GM21717 (cell line): ENCODE measurements at regions not wholly inside any gene's neighbourhood (a gene's known extent, or its start where the extent isn't known, plus 50 kb on each side); places are given as distances from the start of the nearest gene placed in this dataset.

Source experiments
- ATAC-seq: cut with Tn5 transposase; IDR thresholded peaks from one replicate; pipeline ENCODE4 v1.9.1; 2021; ENCODE audit warnings: mild to moderate bottlenecking, moderate library complexity; ENCODE audit not compliant: unreplicated experiment

- ATAC-seq: no peak
These were observed 633.1 kb upstream of the TYRP1 start for GRCh38 chr9:12060067-12060466.

- ATAC-seq: no peak
These were observed 632.4 kb upstream of the TYRP1 start for GRCh38 chr9:12060811-12061210.

DNA sequence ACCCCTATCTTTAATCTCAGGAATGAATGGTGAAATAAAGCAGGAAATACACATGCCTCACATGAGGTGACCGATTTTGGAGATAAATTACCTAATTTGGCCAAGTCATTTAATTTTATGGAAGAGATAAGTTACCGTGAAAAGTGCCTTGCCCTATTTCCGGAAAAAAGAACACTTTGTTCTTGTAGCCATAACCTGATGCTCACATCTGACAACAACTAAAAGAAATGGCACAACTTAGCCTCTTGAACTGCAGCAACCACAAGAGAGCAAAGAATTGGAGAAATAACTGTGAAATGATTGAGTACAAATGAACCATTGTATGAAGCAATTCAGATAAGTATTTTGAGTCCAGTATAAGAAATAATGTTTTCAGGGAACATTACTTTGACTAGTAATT, 628.1 kb upstream of the TYRP1 start:
- no peak for ATAC-seq

GRCh38 chr9:12065686-12066085, 627.5 kb upstream of the TYRP1 start:
- ATAC-seq: no peak

DNA sequence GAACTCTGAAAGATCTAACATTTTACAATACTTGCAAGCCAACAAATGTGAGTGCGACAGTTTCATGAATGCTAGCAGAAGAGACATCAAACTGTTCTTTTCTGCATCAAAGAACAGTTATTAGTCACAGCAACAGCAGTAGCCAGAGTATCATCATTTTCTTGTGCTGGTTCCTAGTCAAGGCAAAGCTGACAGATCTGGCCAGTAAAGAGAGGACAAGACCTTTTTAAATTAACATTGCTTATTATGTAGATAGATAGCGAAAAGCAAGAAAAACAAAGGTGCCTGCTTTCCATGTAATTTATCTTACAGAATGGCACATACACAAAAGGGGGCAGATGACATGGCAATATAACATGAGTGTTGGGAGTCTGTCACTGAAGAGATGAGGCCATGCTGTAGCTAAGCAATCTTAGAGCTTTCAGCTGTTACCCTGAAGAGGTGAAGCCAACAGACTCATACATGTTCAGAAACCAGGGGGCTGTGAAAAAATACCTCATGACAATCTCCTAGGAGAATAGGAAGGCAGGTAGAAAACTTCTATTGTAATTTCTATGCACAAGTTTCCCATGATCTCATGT, 626.6 kb upstream of the TYRP1 start:
- no peak for ATAC-seq

DNA sequence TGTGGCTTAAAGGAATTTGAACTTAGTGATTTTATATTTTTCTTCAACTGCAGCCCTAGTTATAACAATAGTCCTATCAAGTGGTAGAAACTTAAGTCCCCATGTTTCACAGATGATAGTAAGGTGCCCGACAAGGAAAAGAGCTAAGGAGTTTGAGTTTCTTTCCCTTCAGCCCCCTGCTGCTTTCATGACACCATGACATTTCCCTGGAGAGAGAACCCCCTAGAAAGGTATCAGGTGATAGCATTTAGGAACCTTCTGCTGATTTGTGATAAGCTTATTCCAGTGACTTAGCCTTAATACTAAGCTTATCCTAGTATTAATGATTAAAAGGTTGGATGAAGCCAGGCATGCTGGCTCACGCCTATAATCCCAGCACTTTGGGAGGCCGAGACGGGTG, 623.8 kb upstream of the TYRP1 start:
- ATAC-seq: no peak

- ATAC-seq: no peak
These were observed 607.8 kb upstream of the TYRP1 start for GRCh38 chr9:12085399-12085798.

GRCh38 chr9:12091865-12092527, 601.2 kb upstream of the TYRP1 start:
- no peak for ATAC-seq

GRCh38 chr9:12094046-12094445, 599.1 kb upstream of the TYRP1 start:
- ATAC-seq: no peak

- no peak for ATAC-seq
These were observed 597.3 kb upstream of the TYRP1 start for GRCh38 chr9:12095931-12096330.

DNA sequence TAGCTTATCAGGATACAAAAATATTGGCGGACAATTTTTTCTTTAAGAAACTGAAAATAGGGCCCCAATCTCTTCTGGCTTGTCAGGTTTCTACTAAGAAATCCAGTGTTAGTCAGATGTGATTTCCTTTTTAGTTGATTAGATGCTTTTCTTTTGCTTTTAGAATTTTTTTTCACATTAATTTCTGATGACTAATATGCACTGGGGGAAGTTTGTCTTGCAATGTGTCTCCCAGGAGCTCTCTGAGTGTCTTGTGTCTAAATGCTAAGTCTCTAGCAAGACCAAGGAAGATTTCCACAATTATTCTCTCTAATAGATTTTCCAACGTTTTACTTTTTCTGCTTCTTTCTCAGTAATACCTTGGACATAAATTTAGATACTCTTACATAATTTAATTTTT, 559.8 kb upstream of the TYRP1 start:
- no peak for ATAC-seq

- no peak for ATAC-seq
These were observed 551.8 kb upstream of the TYRP1 start for GRCh38 chr9:12141422-12141821.

DNA sequence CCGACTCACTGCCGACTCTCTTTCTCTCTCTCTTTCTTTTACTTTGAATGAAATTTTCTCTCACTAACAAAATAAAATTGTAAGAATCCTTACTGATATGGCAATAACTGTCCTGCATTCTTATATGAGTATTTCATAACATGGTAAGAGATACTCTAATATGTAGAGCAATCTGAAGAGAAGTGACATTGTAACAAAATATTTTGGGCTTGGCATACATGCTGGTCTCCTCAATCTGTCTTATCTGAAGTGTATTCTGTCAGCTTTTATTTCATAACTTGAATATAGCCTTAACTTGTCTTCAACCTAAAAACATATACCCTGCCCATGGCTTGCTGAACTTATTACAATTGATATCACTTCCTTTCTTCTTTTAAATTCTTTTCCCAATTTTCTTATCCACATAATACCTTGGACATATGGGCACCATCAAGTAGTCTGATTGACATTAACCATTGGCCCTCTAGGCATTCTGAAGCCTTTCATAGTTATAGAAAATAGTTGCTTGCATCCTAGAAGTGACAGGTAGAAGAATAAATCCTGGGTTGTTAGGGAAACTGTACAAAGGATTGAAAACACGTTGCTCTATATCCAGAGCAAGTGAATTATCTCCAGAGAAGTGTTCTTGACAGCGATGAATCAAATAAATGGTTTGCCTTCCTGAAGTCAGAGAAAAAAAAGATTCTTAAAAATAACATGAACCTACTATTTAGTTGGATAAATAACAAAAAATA, 537.6 kb upstream of the TYRP1 start:
- no peak for ATAC-seq

- no peak for ATAC-seq
These were observed 530.9 kb upstream of the TYRP1 start for GRCh38 chr9:12162181-12162815.

DNA sequence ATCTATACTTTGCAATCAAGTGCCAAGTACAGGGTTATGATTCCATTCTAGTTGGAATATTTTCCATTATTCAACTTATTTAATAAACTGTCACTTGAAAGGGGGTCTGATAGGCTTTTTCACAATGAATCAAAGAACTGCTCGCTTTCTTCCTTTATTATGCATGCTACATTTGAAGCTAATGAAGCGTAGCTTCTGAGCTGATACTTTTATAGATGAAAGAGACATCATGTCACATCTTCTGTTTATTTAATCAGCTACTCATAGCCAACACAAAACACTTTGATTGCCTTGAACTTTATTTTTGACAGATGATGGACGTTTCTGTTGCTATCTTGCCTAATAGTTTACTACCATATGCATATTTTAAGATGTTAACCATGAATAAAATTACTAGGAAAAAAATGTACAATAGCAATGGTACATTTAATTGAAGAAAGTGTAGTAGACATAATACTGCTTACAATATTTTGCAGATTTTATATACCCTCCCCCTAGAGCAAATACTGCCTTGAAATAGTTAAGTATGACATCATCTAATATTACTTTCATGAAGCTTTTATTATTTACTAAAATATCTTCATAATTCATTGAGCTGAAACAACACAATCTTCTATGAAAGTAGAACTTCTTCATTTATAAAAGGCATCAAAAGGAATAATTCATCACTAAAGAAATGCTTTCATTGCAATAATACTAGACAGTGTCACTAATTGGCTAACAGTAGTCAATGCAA, 529.3 kb upstream of the TYRP1 start:
- ATAC-seq: no peak

- no peak for ATAC-seq
These were observed 526.7 kb upstream of the TYRP1 start for GRCh38 chr9:12166518-12166917.

DNA sequence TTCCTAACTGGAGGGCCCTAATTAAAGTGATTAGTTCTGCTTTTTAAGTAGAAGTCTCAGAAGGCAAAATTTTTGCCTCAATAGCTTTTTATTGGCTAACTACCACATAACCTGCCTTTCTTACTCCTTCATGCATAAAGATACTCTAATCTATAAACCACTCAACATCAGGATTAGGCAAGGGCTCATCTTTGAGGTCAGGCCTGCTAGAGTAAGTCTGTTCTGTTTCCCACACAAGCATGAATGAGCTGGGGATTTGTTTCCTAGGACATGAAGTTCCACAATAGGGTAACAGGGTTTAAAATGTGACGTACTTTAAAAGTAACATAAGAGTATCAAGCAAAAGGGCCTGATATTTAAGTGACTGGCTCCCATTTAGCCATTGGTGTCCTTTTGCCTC, 522.7 kb upstream of the TYRP1 start:
- no peak for ATAC-seq

- no peak for ATAC-seq
These were observed 514.6 kb upstream of the TYRP1 start for GRCh38 chr9:12178634-12179033.

DNA sequence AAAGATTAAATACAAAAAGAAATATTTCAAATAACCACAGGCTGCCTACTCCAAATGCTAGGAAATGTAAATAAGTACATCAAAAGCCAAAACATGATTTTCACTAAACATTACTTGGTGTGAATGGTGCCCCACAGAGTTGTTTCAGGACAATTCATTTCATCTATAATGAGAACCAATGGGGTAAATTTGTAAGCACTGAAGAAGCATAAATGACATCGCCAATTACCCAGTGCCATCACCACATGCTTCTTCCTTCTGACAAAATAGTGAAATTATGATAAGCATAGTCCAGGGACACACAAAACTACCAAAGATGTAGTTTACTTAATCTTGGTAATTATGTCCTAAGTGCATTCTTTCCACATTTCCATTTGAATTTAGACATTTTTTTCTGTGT, 510.4 kb upstream of the TYRP1 start:
- ATAC-seq: no peak

GRCh38 chr9:12183321-12183720, 509.9 kb upstream of the TYRP1 start:
- ATAC-seq: no peak

GRCh38 chr9:12185856-12186255, 507.3 kb upstream of the TYRP1 start:
- ATAC-seq: no peak
